ENCODE measurements at regions not wholly inside any gene's neighbourhood (a gene's known extent, or its start where the extent isn't known, plus 50 kb on each side); places are given as distances from the start of the nearest gene placed in this dataset.

DNA sequence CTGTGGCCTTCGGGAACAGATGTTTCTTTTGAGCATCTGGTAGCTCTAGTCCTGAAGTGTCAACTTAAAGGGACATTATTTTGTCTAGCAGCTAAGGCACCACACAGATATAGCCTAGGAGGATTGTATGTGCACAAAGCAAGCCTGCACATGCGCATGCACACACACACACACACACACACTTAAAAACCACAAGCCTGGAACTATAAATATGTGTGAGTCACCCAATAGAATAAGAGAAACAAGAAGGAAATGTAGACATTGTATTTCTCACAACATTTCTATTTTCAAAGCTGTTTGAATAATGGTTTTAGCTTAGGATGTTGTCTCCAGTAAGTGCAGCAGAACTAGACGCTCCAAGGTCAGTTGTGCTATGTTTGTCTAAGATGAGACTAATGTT is 516.5 kb downstream of the SUCLA2 start:
- Histone ChIP-seq H3K36me3 (no peaks in the 10 kb centered on the region), H3K9me3 (no peaks in the 10 kb centered on the region), H3K4me3 (no peak overlapping the region), H3K4me1 (no peaks in the 10 kb centered on the region), H3K27ac (no peak overlapping the region), H3K27me3 (no peaks in the 10 kb centered on the region)
- WGBS, 4 donors: 60 to 67% (median 63%) methylated on average over 3 of the region's 3 CpGs
- ATAC-seq: no peak
- no peak for TF ChIP-seq POLR2A (IDR thresholded peaks at IDR 0.05)
- TF ChIP-seq, protein P1, sequence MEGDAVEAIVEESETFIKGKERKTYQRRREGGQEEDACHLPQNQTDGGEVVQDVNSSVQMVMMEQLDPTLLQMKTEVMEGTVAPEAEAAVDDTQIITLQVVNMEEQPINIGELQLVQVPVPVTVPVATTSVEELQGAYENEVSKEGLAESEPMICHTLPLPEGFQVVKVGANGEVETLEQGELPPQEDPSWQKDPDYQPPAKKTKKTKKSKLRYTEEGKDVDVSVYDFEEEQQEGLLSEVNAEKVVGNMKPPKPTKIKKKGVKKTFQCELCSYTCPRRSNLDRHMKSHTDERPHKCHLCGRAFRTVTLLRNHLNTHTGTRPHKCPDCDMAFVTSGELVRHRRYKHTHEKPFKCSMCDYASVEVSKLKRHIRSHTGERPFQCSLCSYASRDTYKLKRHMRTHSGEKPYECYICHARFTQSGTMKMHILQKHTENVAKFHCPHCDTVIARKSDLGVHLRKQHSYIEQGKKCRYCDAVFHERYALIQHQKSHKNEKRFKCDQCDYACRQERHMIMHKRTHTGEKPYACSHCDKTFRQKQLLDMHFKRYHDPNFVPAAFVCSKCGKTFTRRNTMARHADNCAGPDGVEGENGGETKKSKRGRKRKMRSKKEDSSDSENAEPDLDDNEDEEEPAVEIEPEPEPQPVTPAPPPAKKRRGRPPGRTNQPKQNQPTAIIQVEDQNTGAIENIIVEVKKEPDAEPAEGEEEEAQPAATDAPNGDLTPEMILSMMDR (IDR thresholded peaks at IDR 0.05): no peak
- intact Hi-C loops (cut with DNase I): no loop called here
- DNase-seq: no peak

DNA sequence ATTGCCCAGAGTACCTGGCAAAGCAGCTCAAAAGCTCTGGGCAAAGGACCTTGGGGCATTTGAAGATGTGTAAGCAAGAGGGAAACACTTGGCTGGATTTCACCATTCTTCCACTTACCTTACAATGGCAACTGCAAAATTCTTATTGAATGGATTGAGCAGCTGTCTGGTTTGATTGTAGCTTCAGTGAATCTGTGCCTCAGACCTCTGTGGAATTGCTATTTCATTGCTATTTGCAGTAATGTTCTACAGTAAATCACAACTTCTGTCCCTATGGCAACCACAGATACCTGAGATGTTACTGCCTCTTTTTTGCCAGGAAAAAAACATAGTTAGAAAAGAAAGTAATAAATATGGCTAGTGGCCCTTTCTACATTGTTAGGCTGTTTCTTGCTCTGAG is 519.5 kb downstream of the SUCLA2 start:
- H3K27ac ChIP-seq: no peak overlapping the region
- H3K36me3 ChIP-seq: no peaks in the 10 kb centered on the region
- H3K9me3 ChIP-seq: no peaks in the 10 kb centered on the region
- TF ChIP-seq POLR2A (IDR thresholded peaks at IDR 0.05): no peak
- TF ChIP-seq, protein P1 (IDR thresholded peaks at IDR 0.05): no peak
- ATAC-seq (no peak), DNase-seq (no peak)
- no peak overlapping the region for H3K4me3 ChIP-seq
- intact Hi-C loops (cut with DNase I): no loop called here
- H3K4me1 ChIP-seq: no peaks in the 10 kb centered on the region
- H3K27me3 ChIP-seq: no peaks in the 10 kb centered on the region

DNA sequence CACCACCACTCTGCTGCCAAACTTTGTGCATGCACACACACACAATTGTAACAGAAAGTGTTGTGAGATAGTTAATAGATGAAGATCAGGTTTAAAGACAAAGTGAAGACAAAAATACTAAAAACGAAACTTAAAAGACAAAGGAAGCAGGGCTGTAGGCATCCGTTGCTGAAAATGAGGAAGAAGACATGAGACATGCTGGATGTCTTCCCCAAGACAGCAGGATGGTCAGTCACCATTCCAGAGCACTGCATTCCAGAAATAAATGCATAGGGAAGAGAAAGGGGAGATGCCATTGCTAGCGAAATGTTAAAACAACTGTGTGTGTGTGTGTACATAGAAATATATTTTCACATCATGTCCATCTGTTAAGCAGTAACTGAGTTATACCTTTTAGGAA is 520.1 kb downstream of the SUCLA2 start:
- 62 to 70% (median 65%) methylated on average over 3 of the region's 3 CpGs for WGBS, 4 donors
- H3K4me1 ChIP-seq: no peaks in the 10 kb centered on the region
- intact Hi-C loops (cut with DNase I): no loop called here
- DNase-seq (no peak), ATAC-seq (no peak)
- H3K9me3 ChIP-seq: no peaks in the 10 kb centered on the region
- TF ChIP-seq, protein P1 (IDR thresholded peaks at IDR 0.05): no peak
- TF ChIP-seq POLR2A (IDR thresholded peaks at IDR 0.05): no peak
- H3K36me3 ChIP-seq: no peaks in the 10 kb centered on the region
- no peaks in the 10 kb centered on the region for H3K27me3 ChIP-seq
- H3K4me3 ChIP-seq: no peak overlapping the region
- no peak overlapping the region for H3K27ac ChIP-seq

DNA sequence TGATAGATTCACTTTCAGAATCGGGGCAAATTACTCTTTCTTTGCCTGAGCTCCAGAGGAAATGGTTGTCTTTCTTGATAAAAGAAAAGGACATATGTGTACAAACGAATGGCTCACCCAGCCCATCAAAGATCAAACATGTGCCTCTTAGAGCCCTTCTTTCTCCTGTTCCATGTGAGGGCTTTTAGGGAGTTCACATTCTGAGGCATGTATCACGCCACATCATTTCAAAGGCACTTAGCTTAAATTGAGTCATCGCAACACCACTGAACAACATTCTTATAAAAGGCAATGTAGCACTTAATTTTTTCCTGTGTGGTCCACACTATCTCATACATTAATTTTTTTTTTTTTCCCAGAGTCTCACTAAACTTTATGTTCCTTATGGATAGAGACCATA is 521.0 kb downstream of the SUCLA2 start:
- TF ChIP-seq POLR2A (IDR thresholded peaks at IDR 0.05): no peak
- TF ChIP-seq, protein P1 (IDR thresholded peaks at IDR 0.05): no peak
- Histone ChIP-seq H3K36me3 (no peaks in the 10 kb centered on the region), H3K4me1 (no peaks in the 10 kb centered on the region), H3K9me3 (no peaks in the 10 kb centered on the region), H3K27me3 (no peaks in the 10 kb centered on the region), H3K27ac (no peak overlapping the region), H3K4me3 (no peak overlapping the region)
- DNase-seq (no peak), ATAC-seq (no peak)
- intact Hi-C loops (cut with DNase I): no loop called here
- WGBS, 4 donors: 74 to 82% (median 79%) methylated on average over 4 of the region's 4 CpGs

Measured in heart left ventricle (tissue), 16 donors.